Activated naive CD4-positive, alpha-beta T cell treated with anti-CD3 and anti-CD28 coated beads for 36 hours (primary cell): ENCODE measurements at regions not wholly inside any gene's neighbourhood (a gene's known extent, or its start where the extent isn't known, plus 50 kb on each side); places are given as distances from the start of the nearest gene placed in this dataset.
"Not testable (repeated sequence)": the region's sequence is repeated elsewhere in the genome, so short reads cannot be mapped to it uniquely, and the experiment has no call there.

Experiments used
- CTCF ChIA-PET: fragments of 350-600 bp; sonication (Branson Sonifier 250); formaldehyde crosslinking; loops from one replicate; lab custom pipeline; 2021; ENCODE audit warnings: antibody characterized with exemption; lab: Charles Lee
- DNase-seq: peaks from one replicate; pipeline ENCODE4 v3.0.0-alpha.2; 2020
- H3K27ac Mint-ChIP-seq: one replicate; pipeline ENCODE4 v1.8.0; 2021; ENCODE audit warnings: mild to moderate bottlenecking, mixed read lengths
- H3K27me3 Mint-ChIP-seq: one replicate; pipeline ENCODE4 v1.8.0; 2021; ENCODE audit warnings: low read depth, mixed read lengths
- H3K36me3 Mint-ChIP-seq: one replicate; pipeline ENCODE4 v1.8.0; 2021; ENCODE audit warnings: low read depth, mixed read lengths
- H3K4me1 Mint-ChIP-seq: one replicate; pipeline ENCODE4 v1.8.0; 2021; ENCODE audit warnings: low read depth, mixed read lengths
- H3K4me3 Mint-ChIP-seq: one replicate; pipeline ENCODE4 v1.8.0; 2021; ENCODE audit warnings: mild to moderate bottlenecking, moderate library complexity, mixed read lengths
- H3K9me3 Mint-ChIP-seq: one replicate; pipeline ENCODE4 v1.8.0; 2021; ENCODE audit warnings: mixed read lengths
- intact Hi-C: fragments of 100-400 bp; cut with micrococcal nuclease; formaldehyde crosslinking; loops from one replicate; pipeline ENCODE4 v1.15.1; 2023

DNA sequence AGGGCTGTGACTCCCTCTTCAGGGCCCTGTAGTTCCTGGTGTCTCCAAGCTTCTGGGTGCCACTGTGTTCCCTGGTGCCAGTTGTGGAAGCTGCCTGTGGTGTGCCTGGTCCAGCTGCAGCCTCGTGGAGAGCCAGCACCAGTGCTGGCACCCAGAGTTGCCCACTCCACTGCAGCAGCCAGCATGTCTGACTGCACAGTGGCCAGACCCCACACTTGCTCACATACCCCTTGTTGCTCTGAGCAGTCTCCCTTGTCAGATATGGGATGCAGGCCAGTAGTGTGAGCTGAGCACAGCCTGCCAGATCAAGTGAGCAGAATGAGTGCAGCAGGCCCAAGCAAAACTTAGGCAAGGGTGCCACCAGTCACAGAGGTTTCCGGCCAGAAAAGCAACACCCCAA is 108.6 kb downstream of the ZMAT1 start:
- H3K4me3 Mint-ChIP-seq: no peak overlapping the region
- no peak overlapping the region for H3K27ac Mint-ChIP-seq
- no peaks in the 10 kb centered on the region for H3K27me3 Mint-ChIP-seq
- peaks cover 1% of the 10 kb centered on the region for H3K9me3 Mint-ChIP-seq
- intact Hi-C loops: no loop called here
- CTCF ChIA-PET: no interaction called here
- H3K36me3 Mint-ChIP-seq: no peaks in the 10 kb centered on the region
- H3K4me1 Mint-ChIP-seq: no peaks in the 10 kb centered on the region
- no peak for DNase-seq

DNA sequence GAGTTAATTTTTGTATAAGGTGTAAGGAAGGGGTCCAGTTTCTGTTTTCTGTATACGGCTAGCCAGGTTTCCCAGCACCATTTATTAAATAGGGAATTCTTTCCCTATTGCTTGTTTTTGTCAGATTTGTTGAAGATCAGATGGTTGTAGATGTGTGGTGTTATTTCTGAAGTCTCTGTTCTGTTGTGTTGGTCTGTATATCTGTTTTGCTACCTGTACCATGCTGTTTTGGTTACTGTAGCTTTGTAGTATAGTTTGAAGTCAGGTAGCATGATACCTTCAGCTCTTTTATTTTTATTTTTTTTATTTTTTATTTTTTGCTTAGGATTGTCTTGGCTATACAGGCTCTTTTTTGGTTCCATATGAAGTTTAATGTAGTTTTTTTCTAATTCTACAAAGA is 114.1 kb downstream of the ZMAT1 start:
- CTCF ChIA-PET, H3K27ac Mint-ChIP-seq, H3K4me3 Mint-ChIP-seq, DNase-seq, H3K4me1 Mint-ChIP-seq, intact Hi-C loops, H3K9me3 Mint-ChIP-seq, H3K36me3 Mint-ChIP-seq, H3K27me3 Mint-ChIP-seq: not testable (repeated sequence)

DNA sequence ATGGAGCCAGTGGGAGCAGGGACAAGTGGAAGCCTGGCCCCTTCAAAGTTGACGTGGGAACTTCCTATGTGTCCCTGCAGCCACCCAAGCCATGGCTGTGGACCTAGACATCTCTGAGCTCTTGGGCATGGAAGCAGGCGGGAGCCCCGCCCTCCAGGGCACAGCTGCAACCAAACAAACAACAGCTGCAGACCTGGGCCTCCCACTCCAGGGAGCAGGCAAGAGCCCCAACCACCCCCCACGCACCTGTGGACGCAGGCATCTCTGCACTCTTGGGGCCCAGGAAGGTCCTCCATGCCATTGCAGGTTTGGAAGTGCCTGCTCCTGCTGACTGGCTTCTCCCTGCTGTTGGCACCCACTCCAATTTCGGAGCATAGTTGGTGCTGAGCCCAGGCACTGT is 118.6 kb downstream of the ZMAT1 start:
- no peaks in the 10 kb centered on the region for H3K36me3 Mint-ChIP-seq
- CTCF ChIA-PET: interaction anchor here (0.6 kb wide), 1 partner anchor 1040 kb away, joined by 3 read pairs; no protein-coding TSS in a partner anchor
- H3K27ac Mint-ChIP-seq: no peak overlapping the region
- peaks cover 2% of the 10 kb centered on the region for H3K9me3 Mint-ChIP-seq
- H3K4me3 Mint-ChIP-seq: no peak overlapping the region
- no peaks in the 10 kb centered on the region for H3K4me1 Mint-ChIP-seq
- intact Hi-C loops: no loop called here
- no peak for DNase-seq
- H3K27me3 Mint-ChIP-seq: no peaks in the 10 kb centered on the region

DNA sequence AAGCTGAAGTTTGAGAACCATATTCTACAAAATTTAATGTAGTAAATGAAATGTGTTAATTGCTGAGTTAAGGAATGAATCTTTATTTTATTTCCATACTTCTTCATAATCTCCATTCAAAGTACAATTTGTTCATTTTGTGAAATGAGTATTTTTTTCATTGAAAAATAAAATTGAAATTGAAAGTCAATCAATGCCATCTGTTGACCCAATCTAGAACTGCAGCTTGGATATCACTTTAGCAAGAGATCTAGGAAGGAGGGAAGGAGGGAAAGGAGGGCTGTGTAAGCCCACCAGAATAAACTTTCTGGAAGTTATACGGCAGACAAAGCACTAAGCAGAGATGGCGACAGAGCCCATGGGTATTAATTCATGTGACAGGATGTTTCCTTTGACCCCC is 128.4 kb downstream of the ZMAT1 start:
- H3K4me1 Mint-ChIP-seq: peaks cover 2% of the 10 kb centered on the region
- no peak for DNase-seq
- no peak overlapping the region for H3K27ac Mint-ChIP-seq
- no peaks in the 10 kb centered on the region for H3K9me3 Mint-ChIP-seq
- CTCF ChIA-PET: interaction anchor here (1.0 to 1.2 kb wide), 3 partner anchors 44 to 388 kb away, joined by 3 to 4 read pairs (median 3); no protein-coding TSS in a partner anchor
- no peaks in the 10 kb centered on the region for H3K27me3 Mint-ChIP-seq
- H3K4me3 Mint-ChIP-seq: no peak overlapping the region
- no peaks in the 10 kb centered on the region for H3K36me3 Mint-ChIP-seq
- intact Hi-C loops: loop anchor here (5.0 kb wide), 1 partner anchor 206 kb away; no protein-coding TSS in a partner anchor

DNA sequence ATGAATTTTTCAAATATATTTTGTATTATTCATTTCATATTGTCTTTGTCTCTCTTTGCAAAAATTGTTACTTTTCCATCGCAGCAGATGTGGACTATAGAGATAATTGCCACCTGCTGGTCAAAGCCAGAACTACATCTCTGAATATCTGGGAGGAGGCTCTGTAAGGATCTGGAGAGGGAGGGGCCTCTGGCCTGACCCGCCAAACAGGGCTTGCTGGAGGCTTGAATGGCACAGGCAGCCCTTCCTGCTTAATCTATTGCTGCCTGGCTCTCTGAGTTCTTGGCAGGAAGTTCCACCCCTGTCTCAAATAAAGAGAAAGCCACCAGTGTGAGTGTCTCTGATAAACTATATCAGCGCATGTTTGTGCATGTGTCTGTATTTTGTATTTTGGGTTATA is 132.4 kb downstream of the ZMAT1 start:
- DNase-seq: peak; percentile 91
- no peaks in the 10 kb centered on the region for H3K9me3 Mint-ChIP-seq
- peaks cover 2% of the 10 kb centered on the region for H3K4me1 Mint-ChIP-seq
- CTCF ChIA-PET: interaction anchor here (1.5 kb wide), 1 partner anchor 383 kb away, joined by 5 read pairs; no protein-coding TSS in a partner anchor
- no peak overlapping the region for H3K27ac Mint-ChIP-seq
- no peaks in the 10 kb centered on the region for H3K27me3 Mint-ChIP-seq
- peak overlapping the region; percentile 63 for H3K4me3 Mint-ChIP-seq
- no peaks in the 10 kb centered on the region for H3K36me3 Mint-ChIP-seq
- intact Hi-C loops: loop anchor here (1.0 to 2.0 kb wide), 5 partner anchors 41 to 384 kb away; partner anchors contain the start of genes ARMCX1 and ARMCX2

DNA sequence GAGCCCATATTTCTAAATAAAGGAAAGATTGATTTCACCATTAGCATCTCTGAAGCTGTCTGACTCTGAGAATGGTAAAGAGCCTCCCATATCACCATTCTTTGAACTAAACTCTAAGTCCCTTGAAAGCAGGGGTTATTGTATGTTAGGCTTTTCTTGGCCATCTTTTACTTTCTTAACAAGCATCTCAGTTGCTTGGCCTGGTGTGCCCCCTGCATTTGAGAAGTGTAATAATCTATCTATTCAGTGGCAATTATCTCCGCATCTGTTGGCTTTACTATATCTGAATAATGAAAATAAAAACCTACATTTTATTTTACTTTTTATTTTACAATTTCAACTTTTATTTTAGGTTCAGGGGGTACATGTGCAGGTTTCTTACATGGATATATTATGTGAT is 128.3 kb upstream of the ARMCX2 start:
- DNase-seq: no peak
- Mint-ChIP-seq H3K9me3 (no peaks in the 10 kb centered on the region), H3K4me3 (no peak overlapping the region), H3K4me1 (no peaks in the 10 kb centered on the region), H3K27me3 (no peaks in the 10 kb centered on the region), H3K27ac (no peak overlapping the region), H3K36me3 (no peaks in the 10 kb centered on the region)
- CTCF ChIA-PET: no interaction called here
- intact Hi-C loops: no loop called here

DNA sequence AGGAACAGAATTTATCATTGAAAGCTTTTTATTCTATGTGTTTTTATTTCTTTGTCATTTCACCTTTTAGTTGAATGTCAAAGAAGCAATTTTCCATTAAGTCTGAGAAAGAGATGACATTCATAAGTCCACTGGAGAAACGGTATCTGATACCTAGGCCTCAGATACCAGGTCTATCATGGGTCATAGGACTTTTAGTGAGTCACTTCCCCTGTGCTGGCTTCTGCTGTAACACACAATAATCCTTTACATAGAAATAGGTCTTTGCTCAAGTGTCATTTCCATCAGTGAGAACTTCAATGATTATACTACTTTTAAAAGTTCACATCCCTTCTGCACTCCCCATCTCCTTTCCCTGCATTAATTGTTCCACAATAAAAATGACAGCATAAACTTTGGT is 125.5 kb upstream of the ARMCX2 start:
- Mint-ChIP-seq H3K36me3 (no peaks in the 10 kb centered on the region), H3K4me1 (no peaks in the 10 kb centered on the region), H3K27me3 (no peaks in the 10 kb centered on the region), H3K27ac (no peak overlapping the region), H3K9me3 (no peaks in the 10 kb centered on the region), H3K4me3 (no peak overlapping the region)
- no peak for DNase-seq
- CTCF ChIA-PET: no interaction called here
- intact Hi-C loops: no loop called here

DNA sequence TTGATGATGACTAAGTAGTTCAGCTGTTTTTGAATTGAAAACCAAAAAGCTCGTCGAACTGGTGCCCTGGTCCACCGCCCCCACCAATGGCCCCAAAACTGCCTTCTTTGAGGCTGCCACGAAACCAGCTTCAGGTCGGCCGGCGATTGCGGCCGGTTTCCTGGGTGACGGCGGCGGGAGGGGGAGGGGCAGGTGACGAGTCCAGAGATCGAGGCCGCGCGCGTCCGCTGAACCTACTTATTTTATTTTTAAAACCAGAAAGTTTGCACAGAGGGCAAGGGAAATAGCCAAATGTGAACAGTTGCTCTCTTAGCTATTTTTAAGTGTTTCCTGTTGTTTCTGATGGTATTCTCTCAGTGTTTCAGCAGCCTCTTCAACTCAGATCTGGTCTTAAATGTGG is 120.8 kb upstream of the ARMCX2 start:
- H3K9me3 Mint-ChIP-seq, DNase-seq, H3K4me3 Mint-ChIP-seq, H3K27me3 Mint-ChIP-seq, H3K36me3 Mint-ChIP-seq, CTCF ChIA-PET, H3K27ac Mint-ChIP-seq, intact Hi-C loops, H3K4me1 Mint-ChIP-seq: not testable (repeated sequence)

DNA sequence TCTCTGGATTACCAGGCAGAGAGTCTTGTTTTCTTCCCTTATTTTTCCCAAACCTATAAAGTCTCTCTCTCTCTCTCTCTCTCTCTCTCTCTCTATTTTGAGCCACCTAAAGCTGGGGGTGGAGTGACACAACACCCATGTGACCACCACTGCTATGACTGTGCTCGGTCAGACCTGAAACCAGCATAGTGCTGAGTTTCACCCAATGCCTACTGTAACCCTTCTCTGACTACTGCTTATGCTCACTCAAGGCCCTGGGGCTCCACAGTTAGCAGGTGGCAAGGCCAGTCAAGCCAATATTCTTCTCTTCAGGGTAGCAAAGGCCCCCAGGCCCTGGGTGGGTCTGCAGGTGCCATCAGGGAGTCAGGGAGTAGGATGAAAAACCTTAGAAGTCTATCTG is 114.7 kb upstream of the ARMCX2 start:
- CTCF ChIA-PET: no interaction called here
- Mint-ChIP-seq H3K36me3 (no peaks in the 10 kb centered on the region), H3K4me1 (no peaks in the 10 kb centered on the region), H3K27ac (no peak overlapping the region), H3K27me3 (peaks cover 2% of the 10 kb centered on the region), H3K4me3 (no peak overlapping the region), H3K9me3 (peaks cover 1% of the 10 kb centered on the region)
- DNase-seq: no peak
- intact Hi-C loops: no loop called here

DNA sequence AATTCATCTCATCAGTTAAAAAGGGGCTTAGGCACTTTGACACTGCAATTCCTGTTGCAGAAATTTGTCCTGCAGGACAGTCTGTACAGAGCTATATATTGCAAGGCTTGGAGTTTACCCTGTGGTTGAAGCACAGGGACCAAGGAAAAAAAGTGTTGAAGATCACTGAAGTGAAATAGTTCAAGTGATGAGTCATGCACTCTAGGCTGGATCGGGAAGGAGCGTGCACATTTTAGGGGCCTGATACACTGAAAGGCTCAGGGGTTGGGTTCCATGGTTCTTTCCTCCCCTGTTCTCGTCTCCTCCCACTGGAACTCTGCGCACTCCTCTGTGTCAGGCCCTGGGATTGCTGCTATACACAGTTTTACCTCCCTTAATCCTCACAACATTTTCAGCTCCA is 104.9 kb upstream of the ARMCX2 start:
- CTCF ChIA-PET: no interaction called here

DNA sequence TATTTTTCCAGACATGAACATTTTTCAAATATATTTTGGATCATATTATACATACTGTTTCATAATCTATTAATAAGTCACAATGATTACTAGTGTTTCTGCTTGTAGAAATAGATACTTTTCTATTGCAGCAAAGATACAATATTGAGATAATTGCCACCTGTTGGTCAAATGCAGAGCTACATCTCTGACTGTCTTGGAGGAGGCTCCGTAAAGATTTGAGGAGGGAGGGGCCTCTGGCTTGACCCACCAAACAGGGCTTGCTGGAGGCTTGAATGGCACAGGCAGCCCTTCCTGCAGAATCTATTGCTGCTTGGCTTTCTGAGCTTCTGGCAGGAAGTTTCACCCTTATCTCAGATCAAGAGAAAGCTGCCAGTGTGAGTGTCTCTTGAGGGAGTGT is 99.3 kb upstream of the ARMCX2 start:
- DNase-seq: peak; percentile 31
- Mint-ChIP-seq H3K27me3 (no peaks in the 10 kb centered on the region), H3K4me3 (no peak overlapping the region), H3K9me3 (no peaks in the 10 kb centered on the region), H3K36me3 (no peaks in the 10 kb centered on the region), H3K4me1 (peaks cover 2% of the 10 kb centered on the region), H3K27ac (no peak overlapping the region)
- CTCF ChIA-PET: interaction anchor here (0.6 to 1.7 kb wide), 15 partner anchors 10 to 346 kb away, joined by 3 to 9 read pairs (median 3); partner anchors contain the start of gene ZMAT1
- intact Hi-C loops: loop anchor here (1.0 to 5.0 kb wide), 4 partner anchors 40 to 344 kb away; partner anchors contain the start of gene ARMCX6

More for the DNA sequence above, 104.9 kb upstream of the ARMCX2 start:
- DNase-seq: no peak
- H3K36me3 Mint-ChIP-seq: no peaks in the 10 kb centered on the region
- intact Hi-C loops: no loop called here
- H3K27ac Mint-ChIP-seq: no peak overlapping the region
- H3K4me3 Mint-ChIP-seq: no peak overlapping the region
- H3K4me1 Mint-ChIP-seq: no peaks in the 10 kb centered on the region
- no peaks in the 10 kb centered on the region for H3K27me3 Mint-ChIP-seq
- no peaks in the 10 kb centered on the region for H3K9me3 Mint-ChIP-seq

DNA sequence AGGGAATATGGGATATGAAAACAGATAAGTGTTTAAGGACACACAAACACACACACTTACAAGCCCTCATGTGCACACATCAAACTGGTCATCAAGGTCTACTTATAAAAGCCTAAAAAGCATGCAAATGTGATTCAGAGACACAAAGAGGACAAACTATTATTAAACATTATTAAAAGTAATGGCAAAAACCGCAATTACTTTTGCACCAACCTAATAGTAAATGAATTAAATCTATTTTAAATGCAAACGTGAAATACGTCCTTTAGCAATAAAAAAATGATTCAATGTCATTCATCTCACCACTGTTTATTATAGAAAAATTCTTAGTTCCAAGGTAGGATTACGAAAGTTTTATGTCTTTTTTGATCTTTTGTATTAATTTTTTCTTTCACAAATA is 91.1 kb upstream of the ARMCX2 start:
- intact Hi-C loops: no loop called here
- no peak overlapping the region for H3K4me3 Mint-ChIP-seq
- no peaks in the 10 kb centered on the region for H3K4me1 Mint-ChIP-seq
- H3K27ac Mint-ChIP-seq: no peak overlapping the region
- CTCF ChIA-PET: no interaction called here
- H3K36me3 Mint-ChIP-seq: no peaks in the 10 kb centered on the region
- peaks cover 6% of the 10 kb centered on the region for H3K27me3 Mint-ChIP-seq
- DNase-seq: no peak
- H3K9me3 Mint-ChIP-seq: no peaks in the 10 kb centered on the region

DNA sequence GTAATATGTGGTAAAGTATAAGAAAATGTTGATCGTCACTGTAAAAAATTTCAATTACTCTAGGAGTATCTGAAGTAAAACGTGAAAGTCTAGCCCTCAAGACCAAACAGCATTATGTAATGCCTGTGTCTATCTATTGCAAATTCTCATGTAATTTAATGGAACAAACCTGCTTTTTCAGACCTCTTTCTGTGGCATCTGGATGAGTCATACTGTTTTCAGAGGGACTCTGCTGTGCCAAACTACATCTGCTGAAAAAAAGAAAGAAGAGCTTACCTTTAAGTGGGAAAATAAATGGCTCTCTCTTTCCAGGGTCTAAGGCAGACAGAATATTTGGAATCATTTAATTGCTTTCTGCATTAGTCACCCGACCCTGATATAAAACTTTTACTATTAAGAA is 89.8 kb upstream of the ARMCX2 start:
- DNase-seq: no peak
- Mint-ChIP-seq H3K4me3 (no peak overlapping the region), H3K27me3 (peaks cover 6% of the 10 kb centered on the region), H3K27ac (no peak overlapping the region), H3K36me3 (no peaks in the 10 kb centered on the region), H3K9me3 (no peaks in the 10 kb centered on the region), H3K4me1 (no peaks in the 10 kb centered on the region)
- intact Hi-C loops: no loop called here
- CTCF ChIA-PET: interaction anchor here (0.6 to 1.6 kb wide), 2 partner anchors 9 to 155 kb away, joined by 3 to 4 read pairs; no protein-coding TSS in a partner anchor
